IgD-negative memory B cell (primary cell): ENCODE measurements at regions not wholly inside any gene's neighbourhood (a gene's known extent, or its start where the extent isn't known, plus 50 kb on each side); places are given as distances from the start of the nearest gene placed in this dataset.

Experiments used
- H3K27ac Mint-ChIP-seq, 3 donors: one replicate each; pipeline ENCODE4 v1.8.0; 2020 to 2022; ENCODE audit warnings: mild to moderate bottlenecking in 3 of 3, mixed read lengths in 3 of 3, moderate library complexity in 1 of 3
- H3K27me3 Mint-ChIP-seq: one replicate; pipeline ENCODE4 v1.8.0; 2021; ENCODE audit warnings: mixed read lengths
- H3K36me3 Mint-ChIP-seq: one replicate; pipeline ENCODE4 v1.8.0; 2020; ENCODE audit warnings: mild to moderate bottlenecking, mixed read lengths
- H3K4me1 Mint-ChIP-seq, 3 donors: one replicate each; pipeline ENCODE4 v1.8.0; 2020 to 2022; ENCODE audit warnings: mixed read lengths in 3 of 3, mild to moderate bottlenecking in 1 of 3
- H3K4me3 Mint-ChIP-seq, 4 donors: one replicate each; pipeline ENCODE4 v1.8.0; 2020 to 2022; ENCODE audit warnings: mild to moderate bottlenecking in 4 of 4, mixed read lengths in 4 of 4, moderate library complexity in 3 of 4
- H3K9me3 Mint-ChIP-seq, 3 donors: one replicate each; pipeline ENCODE4 v1.8.0; 2020 to 2021; ENCODE audit warnings: mixed read lengths in 3 of 3, mild to moderate bottlenecking in 1 of 3

- Mint-ChIP-seq H3K27me3 (no peaks in the 10 kb centered on the region), H3K4me1 (no peaks in the 10 kb centered on the region), H3K36me3 (no peaks in the 10 kb centered on the region), H3K4me3 (no peak overlapping the region), H3K9me3 (peaks cover 0 to 2% (median 1%) of the 10 kb centered on the region in 3 donors), H3K27ac (no peak overlapping the region)
These were observed 392.9 kb downstream of the MEIS1 start for GRCh38 chr2:66827851-66828250.

DNA sequence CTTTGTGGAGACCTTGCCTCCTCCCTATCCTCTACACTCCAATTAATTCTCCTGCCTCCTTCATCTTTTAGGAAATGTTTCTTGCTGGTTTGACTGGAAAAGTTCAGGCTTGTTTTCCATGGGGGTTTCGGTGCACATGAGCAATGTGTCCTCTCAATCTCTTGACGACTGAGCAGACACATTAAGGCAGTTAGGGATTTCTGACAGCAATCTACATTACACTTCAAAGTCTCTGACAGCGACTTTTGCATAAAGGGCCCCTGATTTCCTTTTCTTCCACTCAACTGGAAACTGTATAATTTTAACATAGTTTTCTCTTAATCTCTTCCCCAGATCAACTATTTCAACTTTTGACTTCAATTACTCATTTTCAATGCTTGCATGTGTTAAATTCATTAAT, 394.0 kb downstream of the MEIS1 start:
- Mint-ChIP-seq H3K27me3 (no peaks in the 10 kb centered on the region), H3K4me3 (no peak overlapping the region), H3K9me3 (peaks cover 0 to 3% (median 0%) of the 10 kb centered on the region in 3 donors), H3K36me3 (no peaks in the 10 kb centered on the region), H3K27ac (no peak overlapping the region), H3K4me1 (no peaks in the 10 kb centered on the region)

DNA sequence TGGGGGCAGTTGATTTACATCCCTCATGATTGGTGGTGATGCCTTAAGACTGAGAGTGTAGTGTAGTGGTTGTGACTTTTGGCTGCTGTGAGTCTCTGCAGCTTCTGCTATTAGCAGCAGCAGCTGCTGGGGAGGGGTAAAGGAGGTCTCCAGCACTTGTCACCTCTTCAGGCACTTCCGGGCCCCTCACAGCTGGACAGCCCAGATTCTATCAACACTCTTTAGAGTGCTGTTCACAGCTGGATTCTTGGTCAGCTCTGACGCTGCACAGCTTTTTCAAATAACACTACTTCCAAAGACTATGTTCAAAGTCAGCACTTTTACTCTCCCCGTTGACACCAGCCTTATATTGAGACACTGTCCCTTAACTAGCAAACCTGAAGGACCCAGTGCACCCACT, 396.0 kb downstream of the MEIS1 start:
- Mint-ChIP-seq H3K36me3 (no peaks in the 10 kb centered on the region), H3K4me1 (no peaks in the 10 kb centered on the region), H3K9me3 (peaks cover 0 to 3% (median 0%) of the 10 kb centered on the region in 3 donors), H3K27me3 (no peaks in the 10 kb centered on the region), H3K4me3 (no peak overlapping the region), H3K27ac (no peak overlapping the region)

DNA sequence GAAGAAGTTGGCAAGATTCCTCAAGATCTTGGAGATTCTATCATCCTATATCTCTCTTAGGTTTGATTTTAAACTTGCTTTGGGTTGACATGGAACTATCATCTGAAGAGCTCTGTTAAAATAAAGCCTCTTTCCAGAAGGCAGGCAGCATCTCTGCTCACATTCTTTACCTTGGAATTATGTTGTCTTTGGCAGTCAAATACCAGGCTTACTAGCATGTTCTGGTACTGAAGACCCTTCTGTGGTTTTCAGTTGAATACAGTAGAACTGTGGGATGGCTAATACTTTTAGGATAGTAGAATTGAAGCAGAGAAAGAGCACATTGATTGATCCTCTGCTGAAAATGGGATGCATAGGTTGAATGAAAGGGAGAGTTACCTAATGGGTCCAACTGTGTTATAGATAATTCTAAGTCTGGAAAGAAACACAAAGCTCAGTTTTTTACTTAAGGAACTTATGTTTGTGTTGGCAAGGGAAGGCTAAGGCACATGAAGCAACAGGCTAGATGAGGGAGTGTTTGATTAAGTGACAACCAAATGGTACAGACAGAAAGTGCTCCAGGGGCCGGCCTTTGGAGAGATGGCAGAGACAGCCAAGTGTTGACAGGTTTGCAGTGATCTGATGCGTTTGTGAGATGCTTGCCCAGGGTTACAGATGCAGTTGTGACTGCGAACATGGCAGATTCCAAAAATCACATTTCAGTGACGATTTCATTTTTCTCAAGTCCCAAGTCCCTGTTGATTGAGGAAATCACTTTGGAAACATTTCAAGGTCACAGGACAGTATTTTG, 397.9 kb downstream of the MEIS1 start:
- Mint-ChIP-seq H3K4me1 (no peaks in the 10 kb centered on the region), H3K36me3 (no peaks in the 10 kb centered on the region), H3K27ac (no peak overlapping the region), H3K27me3 (no peaks in the 10 kb centered on the region), H3K9me3 (peaks cover 0 to 4% (median 3%) of the 10 kb centered on the region in 3 donors), H3K4me3 (no peak overlapping the region)

DNA sequence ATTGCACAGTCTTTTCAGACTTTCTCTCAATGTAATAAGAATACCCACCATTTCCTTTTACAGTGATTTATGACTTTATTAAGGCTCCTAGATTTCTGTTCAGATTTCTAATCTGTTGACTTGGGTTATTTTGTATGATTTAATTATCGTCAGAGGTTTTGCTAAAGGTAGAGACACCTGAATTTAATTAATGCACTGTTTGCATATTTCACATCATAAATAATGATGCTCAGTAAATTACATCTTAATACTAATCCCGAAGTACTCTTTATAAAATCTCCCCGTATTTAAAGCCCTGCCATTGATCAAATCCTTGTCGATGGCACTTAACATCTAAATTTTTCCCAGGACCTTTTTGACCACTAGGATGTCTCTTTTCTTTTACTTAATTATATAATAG, 399.9 kb downstream of the MEIS1 start:
- H3K4me3 Mint-ChIP-seq = no peak overlapping the region
- H3K27me3 Mint-ChIP-seq = no peaks in the 10 kb centered on the region
- peaks cover 0 to 4% (median 3%) of the 10 kb centered on the region in 3 donors for H3K9me3 Mint-ChIP-seq
- H3K4me1 Mint-ChIP-seq = no peaks in the 10 kb centered on the region
- no peaks in the 10 kb centered on the region for H3K36me3 Mint-ChIP-seq
- no peak overlapping the region for H3K27ac Mint-ChIP-seq

DNA sequence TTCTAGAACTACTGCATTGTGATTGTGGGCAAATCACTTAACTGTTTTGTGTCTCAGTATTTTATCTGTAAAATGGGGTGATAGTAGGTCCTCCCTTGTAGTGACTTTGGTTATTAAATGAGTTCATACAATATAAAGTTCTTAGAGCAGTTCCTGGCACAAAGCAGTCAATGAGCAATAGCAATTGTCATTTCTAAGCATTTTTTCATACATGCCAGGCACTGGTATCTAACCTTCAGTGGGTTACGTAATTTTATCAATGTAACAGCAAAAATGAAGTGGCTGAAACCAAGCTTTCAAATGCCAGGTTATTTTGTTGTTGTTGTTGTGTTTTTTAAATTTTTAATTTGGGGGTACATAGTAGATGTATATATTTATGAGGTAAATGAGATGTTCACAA, 401.9 kb downstream of the MEIS1 start:
- no peak overlapping the region for H3K4me3 Mint-ChIP-seq
- H3K27ac Mint-ChIP-seq = no peak overlapping the region
- no peaks in the 10 kb centered on the region for H3K27me3 Mint-ChIP-seq
- H3K36me3 Mint-ChIP-seq = no peaks in the 10 kb centered on the region
- H3K9me3 Mint-ChIP-seq = peaks cover 0 to 4% (median 3%) of the 10 kb centered on the region in 3 donors
- no peaks in the 10 kb centered on the region for H3K4me1 Mint-ChIP-seq

GRCh38 chr2:66839551-66840320, 404.8 kb downstream of the MEIS1 start:
- no peaks in the 10 kb centered on the region for H3K4me1 Mint-ChIP-seq
- no peaks in the 10 kb centered on the region for H3K36me3 Mint-ChIP-seq
- no peak overlapping the region for H3K4me3 Mint-ChIP-seq
- no peak overlapping the region for H3K27ac Mint-ChIP-seq
- H3K9me3 Mint-ChIP-seq = peaks cover 0 to 4% (median 0%) of the 10 kb centered on the region in 3 donors
- no peaks in the 10 kb centered on the region for H3K27me3 Mint-ChIP-seq

GRCh38 chr2:66840321-66841002, 405.5 kb downstream of the MEIS1 start:
- H3K27ac Mint-ChIP-seq = no peak overlapping the region
- no peaks in the 10 kb centered on the region for H3K36me3 Mint-ChIP-seq
- H3K4me3 Mint-ChIP-seq = no peak overlapping the region
- H3K4me1 Mint-ChIP-seq = no peaks in the 10 kb centered on the region
- H3K27me3 Mint-ChIP-seq = no peaks in the 10 kb centered on the region
- peaks cover 0 to 4% (median 0%) of the 10 kb centered on the region in 3 donors for H3K9me3 Mint-ChIP-seq

- no peak overlapping the region for H3K4me3 Mint-ChIP-seq
- no peaks in the 10 kb centered on the region for H3K4me1 Mint-ChIP-seq
- no peak overlapping the region for H3K27ac Mint-ChIP-seq
- H3K36me3 Mint-ChIP-seq = no peaks in the 10 kb centered on the region
- peaks cover 0 to 2% (median 2%) of the 10 kb centered on the region in 3 donors for H3K9me3 Mint-ChIP-seq
- no peaks in the 10 kb centered on the region for H3K27me3 Mint-ChIP-seq
These were observed 408.9 kb downstream of the MEIS1 start for GRCh38 chr2:66843847-66844246.

DNA sequence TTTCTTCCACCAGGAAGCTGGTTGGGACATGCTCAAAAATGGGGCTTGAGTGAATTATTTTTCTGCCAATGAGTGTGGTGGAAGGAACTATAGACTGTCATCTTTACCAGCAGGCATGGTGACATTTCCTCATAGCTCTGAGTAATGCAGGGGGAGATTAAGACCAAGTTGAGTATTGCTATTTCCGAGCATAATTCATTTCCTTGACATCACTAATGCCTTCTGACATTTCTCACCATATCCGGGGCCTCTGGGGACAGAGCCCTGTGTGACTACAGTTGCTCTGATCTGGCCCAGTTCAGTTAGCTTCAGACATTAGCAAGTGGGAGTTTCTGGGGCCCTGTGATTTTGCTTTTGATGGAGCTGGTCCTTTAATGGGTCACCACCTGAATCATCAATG, 410.4 kb downstream of the MEIS1 start:
- Mint-ChIP-seq H3K4me1 (no peaks in the 10 kb centered on the region), H3K9me3 (peaks cover 0 to 2% (median 2%) of the 10 kb centered on the region in 3 donors)

GRCh38 chr2:66846887-66847286, 412.0 kb downstream of the MEIS1 start:
- no peaks in the 10 kb centered on the region for H3K36me3 Mint-ChIP-seq
- no peaks in the 10 kb centered on the region for H3K4me1 Mint-ChIP-seq
- no peak overlapping the region for H3K4me3 Mint-ChIP-seq
- no peak overlapping the region for H3K27ac Mint-ChIP-seq
- H3K27me3 Mint-ChIP-seq = no peaks in the 10 kb centered on the region
- H3K9me3 Mint-ChIP-seq = peaks cover 0 to 2% (median 2%) of the 10 kb centered on the region in 3 donors

More for the DNA sequence above, 410.4 kb downstream of the MEIS1 start:
- H3K36me3 Mint-ChIP-seq = no peaks in the 10 kb centered on the region
- no peak overlapping the region for H3K27ac Mint-ChIP-seq
- H3K4me3 Mint-ChIP-seq = no peak overlapping the region
- H3K27me3 Mint-ChIP-seq = no peaks in the 10 kb centered on the region

- peaks cover 0 to 2% (median 2%) of the 10 kb centered on the region in 3 donors for H3K9me3 Mint-ChIP-seq
These were observed 414.3 kb downstream of the MEIS1 start for GRCh38 chr2:66849153-66849755.

DNA sequence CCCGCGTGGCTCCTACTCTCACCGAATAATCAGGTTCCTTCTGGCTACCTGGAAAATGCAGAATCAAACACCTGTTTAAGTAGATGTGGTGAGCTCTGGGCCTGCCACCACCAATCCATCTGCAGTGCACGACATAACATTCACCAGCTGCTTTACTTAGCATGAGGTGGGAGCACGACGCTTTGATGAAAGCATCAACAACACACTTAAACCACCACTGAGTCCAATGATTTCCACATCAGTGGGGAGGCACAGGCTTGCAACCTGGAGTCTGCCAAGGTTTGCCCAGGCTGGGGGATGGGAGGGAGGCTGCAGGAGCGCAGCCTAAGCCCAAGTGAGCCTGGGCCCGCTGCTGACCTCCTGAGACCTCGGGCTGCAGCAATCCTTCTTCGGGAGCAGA, 415.5 kb downstream of the MEIS1 start:
- no peak overlapping the region for H3K4me3 Mint-ChIP-seq
- peaks cover 0 to 2% (median 2%) of the 10 kb centered on the region in 3 donors for H3K9me3 Mint-ChIP-seq
- no peaks in the 10 kb centered on the region for H3K4me1 Mint-ChIP-seq
- H3K27me3 Mint-ChIP-seq = no peaks in the 10 kb centered on the region
- no peaks in the 10 kb centered on the region for H3K36me3 Mint-ChIP-seq
- H3K27ac Mint-ChIP-seq = no peak overlapping the region

More at GRCh38 chr2:66849153-66849755, 414.3 kb downstream of the MEIS1 start:
- Mint-ChIP-seq H3K27me3 (no peaks in the 10 kb centered on the region), H3K27ac (peak overlapping the region in 1 of 3 donors; percentile 18), H3K36me3 (no peaks in the 10 kb centered on the region), H3K4me3 (no peak overlapping the region), H3K4me1 (no peaks in the 10 kb centered on the region)

DNA sequence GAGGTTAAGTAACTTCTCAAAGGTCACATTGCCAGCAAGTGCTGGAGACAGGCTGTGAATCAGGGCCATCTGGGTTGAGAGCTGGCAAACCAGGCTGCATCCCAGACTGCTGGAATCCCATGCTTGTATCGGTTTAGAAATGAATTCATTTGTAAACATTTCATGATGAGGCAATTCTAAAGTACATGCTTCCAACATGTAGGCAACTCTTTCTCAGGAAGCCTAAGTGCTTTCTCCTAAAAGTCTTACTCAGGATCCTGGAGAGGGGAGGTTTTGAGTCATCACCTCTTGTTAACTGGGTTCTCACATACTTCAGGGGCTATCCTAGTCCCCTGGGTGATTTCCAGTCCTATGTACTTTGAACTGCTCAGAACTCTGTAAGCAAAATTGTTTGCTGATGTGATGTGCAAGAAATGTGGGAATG, 416.5 kb downstream of the MEIS1 start:
- no peak overlapping the region for H3K4me3 Mint-ChIP-seq
- H3K27me3 Mint-ChIP-seq = no peaks in the 10 kb centered on the region
- H3K36me3 Mint-ChIP-seq = no peaks in the 10 kb centered on the region
- no peaks in the 10 kb centered on the region for H3K4me1 Mint-ChIP-seq
- H3K27ac Mint-ChIP-seq = no peak overlapping the region
- peaks cover 0 to 2% (median 0%) of the 10 kb centered on the region in 3 donors for H3K9me3 Mint-ChIP-seq

GRCh38 chr2:66852953-66853352, 418.0 kb downstream of the MEIS1 start:
- H3K27me3 Mint-ChIP-seq = no peaks in the 10 kb centered on the region
- H3K4me3 Mint-ChIP-seq = no peak overlapping the region
- no peaks in the 10 kb centered on the region for H3K9me3 Mint-ChIP-seq
- H3K27ac Mint-ChIP-seq = no peak overlapping the region
- H3K36me3 Mint-ChIP-seq = no peaks in the 10 kb centered on the region
- H3K4me1 Mint-ChIP-seq = no peaks in the 10 kb centered on the region
